ENCODE measurements at regions not wholly inside any gene's neighbourhood (a gene's known extent, or its start where the extent isn't known, plus 50 kb on each side); places are given as distances from the start of the nearest gene placed in this dataset.

DNA sequence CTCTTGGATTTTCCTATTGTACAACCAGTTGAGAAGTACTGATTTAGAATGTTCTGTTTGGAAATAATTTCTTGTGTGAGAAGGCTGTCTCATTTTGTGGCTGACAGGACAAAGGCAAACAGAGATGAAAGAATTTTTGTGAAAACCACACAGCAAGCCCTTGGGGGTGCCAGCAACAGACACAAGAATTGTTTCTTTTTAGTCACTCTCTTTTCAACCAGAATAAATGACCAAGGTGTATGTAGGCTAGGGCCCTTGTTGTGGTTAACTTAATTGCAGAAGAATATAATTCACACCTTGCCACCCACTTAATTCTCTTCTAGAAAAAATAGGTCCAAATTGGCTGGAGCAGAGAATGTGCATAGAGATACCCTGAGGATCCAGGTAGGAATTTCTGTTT is 329.4 kb upstream of the TBC1D5 start:
- TF ChIP-seq ZBTB7A (IDR thresholded peaks at IDR 0.05; ENCODE audit: low read depth) = no peak
- no peak for TF ChIP-seq TCF12 (IDR thresholded peaks at IDR 0.05; ENCODE audit: low read depth)
- TF ChIP-seq, protein P1, sequence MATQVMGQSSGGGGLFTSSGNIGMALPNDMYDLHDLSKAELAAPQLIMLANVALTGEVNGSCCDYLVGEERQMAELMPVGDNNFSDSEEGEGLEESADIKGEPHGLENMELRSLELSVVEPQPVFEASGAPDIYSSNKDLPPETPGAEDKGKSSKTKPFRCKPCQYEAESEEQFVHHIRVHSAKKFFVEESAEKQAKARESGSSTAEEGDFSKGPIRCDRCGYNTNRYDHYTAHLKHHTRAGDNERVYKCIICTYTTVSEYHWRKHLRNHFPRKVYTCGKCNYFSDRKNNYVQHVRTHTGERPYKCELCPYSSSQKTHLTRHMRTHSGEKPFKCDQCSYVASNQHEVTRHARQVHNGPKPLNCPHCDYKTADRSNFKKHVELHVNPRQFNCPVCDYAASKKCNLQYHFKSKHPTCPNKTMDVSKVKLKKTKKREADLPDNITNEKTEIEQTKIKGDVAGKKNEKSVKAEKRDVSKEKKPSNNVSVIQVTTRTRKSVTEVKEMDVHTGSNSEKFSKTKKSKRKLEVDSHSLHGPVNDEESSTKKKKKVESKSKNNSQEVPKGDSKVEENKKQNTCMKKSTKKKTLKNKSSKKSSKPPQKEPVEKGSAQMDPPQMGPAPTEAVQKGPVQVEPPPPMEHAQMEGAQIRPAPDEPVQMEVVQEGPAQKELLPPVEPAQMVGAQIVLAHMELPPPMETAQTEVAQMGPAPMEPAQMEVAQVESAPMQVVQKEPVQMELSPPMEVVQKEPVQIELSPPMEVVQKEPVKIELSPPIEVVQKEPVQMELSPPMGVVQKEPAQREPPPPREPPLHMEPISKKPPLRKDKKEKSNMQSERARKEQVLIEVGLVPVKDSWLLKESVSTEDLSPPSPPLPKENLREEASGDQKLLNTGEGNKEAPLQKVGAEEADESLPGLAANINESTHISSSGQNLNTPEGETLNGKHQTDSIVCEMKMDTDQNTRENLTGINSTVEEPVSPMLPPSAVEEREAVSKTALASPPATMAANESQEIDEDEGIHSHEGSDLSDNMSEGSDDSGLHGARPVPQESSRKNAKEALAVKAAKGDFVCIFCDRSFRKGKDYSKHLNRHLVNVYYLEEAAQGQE (IDR thresholded peaks at IDR 0.05; ENCODE audit: low read depth) = no peak
- TF ChIP-seq NFIC (IDR thresholded peaks at IDR 0.05) = no peak
- TF ChIP-seq CREB1 (IDR thresholded peaks at IDR 0.05; ENCODE audit: low read depth) = no peak
- no peak for TF ChIP-seq TEAD4 (IDR thresholded peaks at IDR 0.05)
- TF ChIP-seq, protein P2, sequence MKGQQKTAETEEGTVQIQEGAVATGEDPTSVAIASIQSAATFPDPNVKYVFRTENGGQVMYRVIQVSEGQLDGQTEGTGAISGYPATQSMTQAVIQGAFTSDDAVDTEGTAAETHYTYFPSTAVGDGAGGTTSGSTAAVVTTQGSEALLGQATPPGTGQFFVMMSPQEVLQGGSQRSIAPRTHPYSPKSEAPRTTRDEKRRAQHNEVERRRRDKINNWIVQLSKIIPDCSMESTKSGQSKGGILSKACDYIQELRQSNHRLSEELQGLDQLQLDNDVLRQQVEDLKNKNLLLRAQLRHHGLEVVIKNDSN (IDR thresholded peaks at IDR 0.05) = no peak
- no peak for TF ChIP-seq RAD21 (IDR thresholded peaks at IDR 0.05; ENCODE audit: low read depth)
- TF ChIP-seq, protein P3, sequence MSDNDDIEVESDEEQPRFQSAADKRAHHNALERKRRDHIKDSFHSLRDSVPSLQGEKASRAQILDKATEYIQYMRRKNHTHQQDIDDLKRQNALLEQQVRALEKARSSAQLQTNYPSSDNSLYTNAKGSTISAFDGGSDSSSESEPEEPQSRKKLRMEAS (IDR thresholded peaks at IDR 0.05) = no peak
- TF ChIP-seq CEBPB (IDR thresholded peaks at IDR 0.05) = no peak
- no peak for TF ChIP-seq TAF1 (IDR thresholded peaks at IDR 0.05; ENCODE audit: low read depth)
- no peak for TF ChIP-seq EP300 (IDR thresholded peaks at IDR 0.05; ENCODE audit: borderline replicate concordance)
- no peak for TF ChIP-seq FOXM1 (IDR thresholded peaks at IDR 0.05; ENCODE audit: borderline replicate concordance, low read depth)
- no peak for TF ChIP-seq YY1 (IDR thresholded peaks at IDR 0.05; ENCODE audit: low read depth)
- TF ChIP-seq EGR1 (IDR thresholded peaks at IDR 0.05) = no peak

DNA sequence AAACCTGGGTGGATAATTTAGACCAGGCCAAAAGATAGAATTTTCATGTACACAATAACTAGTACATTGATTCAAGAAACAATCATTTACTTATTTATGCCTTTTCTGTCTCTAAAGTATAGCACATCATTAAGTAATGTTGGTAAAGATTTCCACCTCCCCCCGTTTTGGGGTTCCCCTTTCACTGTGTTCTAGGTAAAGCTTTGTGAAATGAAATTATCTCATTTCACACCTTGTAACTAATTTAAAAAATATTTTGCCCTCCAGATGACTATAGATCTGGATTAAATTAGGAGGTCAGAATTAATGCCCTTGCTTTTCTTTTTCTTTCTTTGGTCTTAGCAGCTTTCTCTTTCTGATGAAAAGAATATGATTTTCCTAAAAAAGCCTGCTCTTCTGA is 328.5 kb upstream of the TBC1D5 start:
- TF ChIP-seq FOXM1 (IDR thresholded peaks at IDR 0.05; ENCODE audit: borderline replicate concordance, low read depth) = no peak
- TF ChIP-seq, protein P3 (IDR thresholded peaks at IDR 0.05) = no peak
- no peak for TF ChIP-seq TAF1 (IDR thresholded peaks at IDR 0.05; ENCODE audit: low read depth)
- no peak for TF ChIP-seq CREB1 (IDR thresholded peaks at IDR 0.05; ENCODE audit: low read depth)

DNA sequence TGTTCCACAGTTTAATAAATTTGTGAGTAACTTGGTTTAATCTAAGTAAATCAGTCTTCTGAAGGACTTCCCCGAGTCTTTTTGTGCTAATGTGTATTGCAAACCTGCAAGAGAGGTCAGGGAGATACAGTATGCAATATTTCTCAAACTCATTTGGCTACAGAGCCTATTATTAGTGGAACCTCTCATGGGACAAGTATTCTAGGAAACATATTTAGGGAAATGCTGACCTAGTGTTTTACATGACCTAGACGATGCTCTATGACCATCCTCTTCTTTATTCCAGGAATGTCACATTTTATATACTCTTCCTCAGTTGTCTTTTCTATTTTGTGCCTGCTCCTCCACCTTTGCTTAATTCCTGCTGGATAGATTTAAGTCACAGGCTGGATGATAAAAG is 327.8 kb upstream of the TBC1D5 start:
- TF ChIP-seq, protein P1 (IDR thresholded peaks at IDR 0.05; ENCODE audit: low read depth) = no peak
- TF ChIP-seq EP300 (IDR thresholded peaks at IDR 0.05; ENCODE audit: borderline replicate concordance) = no peak
- no peak for TF ChIP-seq TAF1 (IDR thresholded peaks at IDR 0.05; ENCODE audit: low read depth)
- no peak for TF ChIP-seq CREB1 (IDR thresholded peaks at IDR 0.05; ENCODE audit: low read depth)
- TF ChIP-seq EGR1 (IDR thresholded peaks at IDR 0.05) = no peak
- TF ChIP-seq CEBPB (IDR thresholded peaks at IDR 0.05) = no peak
- no peak for TF ChIP-seq TEAD4 (IDR thresholded peaks at IDR 0.05)
- TF ChIP-seq YY1 (IDR thresholded peaks at IDR 0.05; ENCODE audit: low read depth) = no peak
- no peak for TF ChIP-seq TCF12 (IDR thresholded peaks at IDR 0.05; ENCODE audit: low read depth)
- no peak for TF ChIP-seq RAD21 (IDR thresholded peaks at IDR 0.05; ENCODE audit: low read depth)
- TF ChIP-seq ZBTB7A (IDR thresholded peaks at IDR 0.05; ENCODE audit: low read depth) = no peak
- TF ChIP-seq NFIC (IDR thresholded peaks at IDR 0.05) = no peak
- TF ChIP-seq, protein P2 (IDR thresholded peaks at IDR 0.05) = no peak
- TF ChIP-seq, protein P3 (IDR thresholded peaks at IDR 0.05) = no peak
- no peak for TF ChIP-seq FOXM1 (IDR thresholded peaks at IDR 0.05; ENCODE audit: borderline replicate concordance, low read depth)

DNA sequence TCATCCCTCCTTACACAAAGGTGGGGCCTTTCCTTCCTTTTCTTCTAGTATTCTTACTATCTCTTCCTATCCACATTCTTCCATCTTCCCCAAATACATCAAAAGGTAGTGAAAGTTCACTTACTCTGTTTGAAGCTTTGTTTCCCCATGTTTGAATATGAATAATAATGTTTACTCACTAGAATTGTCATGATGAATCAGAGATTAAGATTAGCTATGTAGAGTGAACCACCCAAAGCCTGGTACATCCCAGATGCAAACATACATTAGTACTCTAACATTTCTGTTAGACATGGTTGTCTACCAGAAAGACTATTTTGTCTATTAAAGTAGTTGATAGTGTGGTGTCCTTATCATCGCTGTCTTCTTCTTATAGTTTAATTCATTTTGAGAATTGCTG is 327.1 kb upstream of the TBC1D5 start:
- TF ChIP-seq EGR1 (IDR thresholded peaks at IDR 0.05) (no peak), EP300 (IDR thresholded peaks at IDR 0.05; ENCODE audit: borderline replicate concordance) (no peak), ZBTB7A (IDR thresholded peaks at IDR 0.05; ENCODE audit: low read depth) (no peak)

DNA sequence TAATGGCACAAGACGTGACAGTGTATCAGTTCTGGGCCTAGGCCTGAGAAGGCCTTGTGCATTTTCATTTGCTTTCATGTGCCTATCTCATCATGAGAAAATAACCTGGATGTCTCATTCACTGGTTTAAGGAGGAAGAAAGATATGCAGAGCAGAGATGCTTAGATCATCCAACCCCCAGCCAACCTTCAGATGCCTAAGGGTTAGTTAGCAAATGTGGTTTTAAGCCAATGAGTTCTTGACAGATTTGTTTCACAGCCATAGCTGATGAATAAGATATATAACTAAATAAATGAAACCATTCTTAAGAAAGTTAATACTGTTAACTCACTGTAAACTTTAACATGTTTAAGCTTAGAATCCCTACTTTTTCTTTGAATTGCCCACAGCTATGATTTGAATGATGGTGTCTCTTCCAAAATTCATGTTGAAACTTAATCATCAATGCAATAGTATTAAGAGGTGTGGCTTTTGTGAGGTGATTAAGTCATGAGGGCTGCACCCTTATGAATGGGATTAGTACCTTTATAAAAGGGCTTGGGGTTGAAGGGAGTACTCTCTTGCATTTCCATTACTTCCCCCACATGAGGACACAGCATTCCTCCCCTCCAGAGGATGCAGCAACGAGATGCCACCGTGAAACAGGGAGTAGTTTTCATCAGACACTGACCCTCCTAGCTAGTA is 324.6 kb upstream of the TBC1D5 start:
- TF ChIP-seq EP300 (IDR thresholded peaks at IDR 0.05; ENCODE audit: borderline replicate concordance) (no peak), EGR1 (IDR thresholded peaks at IDR 0.05) (no peak), FOXM1 (IDR thresholded peaks at IDR 0.05; ENCODE audit: borderline replicate concordance, low read depth) (no peak), YY1 (IDR thresholded peaks at IDR 0.05; ENCODE audit: low read depth) (no peak), CEBPB (IDR thresholded peaks at IDR 0.05) (no peak), NFIC (IDR thresholded peaks at IDR 0.05) (no peak), RAD21 (IDR thresholded peaks at IDR 0.05; ENCODE audit: low read depth) (no peak), TAF1 (IDR thresholded peaks at IDR 0.05; ENCODE audit: low read depth) (no peak), TEAD4 (IDR thresholded peaks at IDR 0.05) (no peak), ZBTB7A (IDR thresholded peaks at IDR 0.05; ENCODE audit: low read depth) (no peak), TCF12 (IDR thresholded peaks at IDR 0.05; ENCODE audit: low read depth) (no peak), CREB1 (IDR thresholded peaks at IDR 0.05; ENCODE audit: low read depth) (no peak)
- TF ChIP-seq, protein P2 (IDR thresholded peaks at IDR 0.05) = no peak
- TF ChIP-seq, protein P3 (IDR thresholded peaks at IDR 0.05) = no peak
- TF ChIP-seq, protein P1 (IDR thresholded peaks at IDR 0.05; ENCODE audit: low read depth) = no peak

Data from Ishikawa (cell line).